Putamen (tissue), 1 donor: ENCODE measurements at regions not wholly inside any gene's neighbourhood (a gene's known extent, or its start where the extent isn't known, plus 50 kb on each side); places are given as distances from the start of the nearest gene placed in this dataset.
"Not testable (repeated sequence)": the region's sequence is repeated elsewhere in the genome, so short reads cannot be mapped to it uniquely, and the experiment has no call there.

Source experiments
- DNase-seq: peaks from one replicate; pipeline ENCODE4 v3.0.0-alpha.2; 2016; ENCODE audit warnings: low spot score

DNA sequence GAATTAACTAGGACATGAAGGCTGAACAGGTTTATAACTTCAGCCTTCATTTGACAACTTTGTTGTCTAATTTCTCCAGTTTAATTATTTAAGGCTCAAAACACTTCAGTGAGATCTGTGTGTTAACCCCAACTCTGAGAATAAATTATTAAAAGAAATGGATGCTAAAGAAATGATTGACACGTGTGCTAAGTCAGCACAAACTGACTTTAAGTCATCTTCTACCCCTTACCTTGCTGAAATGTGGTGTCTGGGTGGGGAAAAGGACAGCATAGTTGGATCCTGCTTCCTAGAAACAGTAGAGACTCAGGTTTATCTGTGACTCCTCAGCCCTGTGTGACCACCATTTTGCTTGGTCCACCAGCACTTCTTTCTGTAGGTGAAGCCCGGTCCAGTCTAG is 324.8 kb upstream of the NPSR1 start:
- no peak for DNase-seq

DNA sequence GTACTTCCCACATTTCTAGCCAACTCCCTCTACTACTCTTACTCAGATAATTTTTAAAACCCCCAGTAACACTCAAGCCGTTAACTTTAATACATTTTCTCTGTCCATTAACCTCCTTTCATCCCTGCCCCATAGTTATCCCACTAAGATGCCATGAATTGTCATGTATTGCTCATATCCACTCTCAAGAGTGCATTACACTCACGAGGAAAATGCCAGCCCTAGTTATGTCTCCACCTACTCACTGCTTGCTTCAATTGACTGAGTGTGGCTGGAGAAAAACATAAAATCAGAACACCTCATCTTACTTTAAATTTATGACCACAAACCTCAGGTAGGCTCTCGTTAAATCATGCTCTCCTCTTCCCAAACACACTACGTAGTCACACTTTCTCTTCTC is 324.1 kb upstream of the NPSR1 start:
- no peak for DNase-seq

DNA sequence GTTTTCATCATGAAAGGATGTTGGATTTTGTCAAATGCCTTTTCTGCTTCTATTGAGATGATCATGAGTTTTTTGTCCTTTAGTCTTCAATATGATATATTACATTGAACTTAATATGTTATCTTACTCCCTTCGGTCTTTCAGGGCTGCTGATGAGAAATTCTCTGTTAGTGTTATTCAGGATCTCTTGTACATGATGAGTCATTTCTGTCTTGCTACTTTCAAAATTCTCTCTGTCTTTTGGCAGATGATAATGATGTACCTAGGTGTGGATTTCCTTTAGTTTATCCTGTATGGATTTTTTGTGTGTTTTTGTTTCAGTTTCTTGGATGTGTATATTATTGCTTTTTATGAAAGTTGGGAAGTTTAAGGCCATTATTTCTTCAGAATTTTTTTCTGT is 320.9 kb upstream of the NPSR1 start:
- DNase-seq, result no peak

DNA sequence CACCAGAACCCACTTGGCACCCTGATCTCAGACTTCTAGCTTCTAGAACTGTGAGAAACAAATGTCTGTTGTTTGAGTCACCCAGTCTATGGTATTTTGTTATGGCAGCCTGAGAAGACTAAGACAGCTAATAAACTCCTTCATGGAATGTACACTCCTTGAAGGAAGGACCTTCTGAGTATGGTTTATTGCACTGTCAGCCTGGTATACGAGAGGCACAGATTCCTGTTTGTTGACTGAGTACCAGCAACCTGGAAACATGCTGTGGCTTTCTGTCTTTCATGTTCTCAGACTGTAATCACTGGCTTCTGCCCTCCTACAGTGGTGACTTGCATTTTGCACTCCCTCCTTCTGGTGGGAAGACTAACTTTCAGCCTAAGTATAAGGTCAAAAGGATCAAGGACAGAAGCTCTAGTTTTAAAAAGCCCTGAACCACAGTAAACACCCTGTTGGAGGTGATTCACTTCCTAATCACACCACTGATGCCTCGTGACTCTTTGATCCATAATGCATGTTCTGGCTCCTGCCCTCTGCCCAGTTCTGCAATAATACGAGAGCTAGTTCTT is 319.0 kb upstream of the NPSR1 start:
- DNase-seq, result no peak

DNA sequence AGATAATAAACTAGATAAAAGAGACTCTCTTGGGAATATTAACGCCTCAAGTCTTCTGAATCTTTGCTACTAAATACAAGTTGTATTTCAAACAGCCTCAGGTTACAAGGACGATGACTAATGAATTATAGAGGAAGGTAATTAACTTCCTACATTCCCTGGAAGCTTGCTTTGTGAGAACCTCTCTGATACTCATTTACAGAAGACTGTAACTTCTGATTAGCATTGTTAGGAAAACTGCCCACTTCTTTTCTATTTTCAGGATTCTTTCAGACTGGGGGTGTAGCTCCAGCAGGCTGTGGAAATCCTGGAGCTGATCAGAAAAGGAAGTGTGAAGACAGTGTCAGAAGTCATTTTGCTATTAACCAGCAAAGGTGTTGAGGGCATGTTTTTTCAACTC is 316.7 kb upstream of the NPSR1 start:
- DNase-seq, result peak; percentile 73

DNA sequence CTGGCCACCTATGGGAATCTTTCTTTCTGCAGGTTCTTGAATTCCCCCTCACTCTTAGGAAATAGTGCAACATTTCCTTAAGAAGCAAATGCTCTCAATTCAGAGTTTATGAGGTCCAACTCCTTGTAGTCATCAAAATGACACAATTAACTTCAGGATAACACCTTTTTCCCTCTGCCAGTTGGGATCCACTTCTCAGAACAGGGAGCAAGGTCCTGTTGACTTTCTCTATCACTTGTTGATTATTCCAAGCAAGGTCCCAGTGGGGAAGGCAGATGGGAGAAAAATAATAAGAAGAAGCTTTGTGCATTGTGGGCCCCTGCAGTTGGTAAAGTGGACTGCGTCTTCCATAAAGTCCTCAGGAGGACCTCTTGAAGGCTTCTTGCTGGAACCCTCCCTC is 315.6 kb upstream of the NPSR1 start:
- DNase-seq, result no peak

DNA sequence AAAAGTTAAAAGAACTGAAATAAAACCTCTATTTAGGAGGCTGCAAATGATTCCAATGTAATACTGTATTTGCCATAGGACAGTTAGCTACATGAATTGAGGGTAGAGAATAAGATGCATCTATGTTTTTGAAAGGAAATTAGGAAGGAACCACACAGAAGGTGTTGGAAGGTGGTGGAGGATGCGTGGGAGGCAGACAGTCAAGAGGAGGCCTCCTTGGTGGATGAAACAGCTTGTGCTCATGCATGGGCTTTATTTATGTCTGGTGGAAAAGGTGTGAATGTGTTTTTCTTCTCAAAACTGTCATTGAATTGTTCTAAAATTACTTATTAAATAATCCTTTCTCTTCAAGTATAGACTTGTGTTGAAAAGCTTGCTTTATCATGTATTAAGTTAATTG is 314.4 kb upstream of the NPSR1 start:
- no peak for DNase-seq

DNA sequence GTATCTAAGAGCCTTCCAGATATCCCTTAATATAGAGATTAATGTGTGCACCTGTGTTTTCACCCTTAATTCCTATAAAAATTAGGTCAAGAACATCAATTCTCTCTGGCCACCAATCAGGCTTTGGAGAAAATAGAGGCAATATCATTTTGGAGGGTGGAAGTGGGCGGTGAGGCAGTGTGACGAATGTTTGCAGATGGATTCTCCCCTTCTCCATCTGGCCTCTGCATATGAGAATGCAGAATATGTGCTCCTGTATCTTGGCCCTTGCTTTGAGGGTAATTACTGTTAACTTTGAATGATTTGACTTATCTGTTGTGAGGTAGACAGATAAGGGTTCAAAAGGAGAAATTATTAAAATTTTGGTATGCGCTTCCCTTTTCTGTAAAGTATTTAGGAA is 304.0 kb upstream of the NPSR1 start:
- no peak for DNase-seq

DNA sequence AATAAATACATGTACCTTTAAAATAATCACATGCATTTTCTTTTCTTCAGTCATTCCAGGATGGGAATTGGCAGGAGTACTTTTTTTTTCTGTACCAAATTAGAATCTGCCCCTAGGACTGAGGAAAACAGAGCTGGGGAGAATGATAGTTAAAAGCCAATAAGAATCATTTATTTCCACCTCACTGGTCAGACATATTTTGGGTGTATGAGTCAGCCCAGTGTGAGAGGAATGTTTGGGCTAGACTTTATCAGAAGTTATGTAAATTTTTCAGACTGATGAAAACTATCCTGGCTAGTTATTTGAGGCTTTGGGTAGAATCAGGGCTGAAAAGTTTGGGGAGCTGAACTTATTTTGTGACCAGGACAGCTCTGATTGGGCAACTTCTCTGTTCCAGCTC is 303.1 kb upstream of the NPSR1 start:
- no peak for DNase-seq

DNA sequence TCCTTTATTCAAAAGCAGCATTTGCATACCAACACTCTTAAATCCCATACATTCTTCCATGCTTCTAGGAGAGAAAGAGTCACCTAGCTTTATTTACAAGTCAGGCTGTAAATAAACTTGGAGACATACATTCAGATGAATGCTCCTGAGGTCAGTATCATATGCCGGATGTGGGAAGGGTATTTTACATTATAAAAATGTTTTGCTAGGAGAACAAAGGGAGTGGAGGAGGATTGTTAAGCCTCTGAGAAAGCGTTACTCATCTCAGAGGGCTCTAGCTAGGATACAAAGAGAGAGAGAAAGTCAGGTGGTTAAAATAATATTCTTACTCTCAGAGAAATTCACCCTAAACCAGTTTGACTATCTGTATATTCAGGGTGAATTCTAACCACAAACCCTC is 300.9 kb upstream of the NPSR1 start:
- DNase-seq, result no peak

DNA sequence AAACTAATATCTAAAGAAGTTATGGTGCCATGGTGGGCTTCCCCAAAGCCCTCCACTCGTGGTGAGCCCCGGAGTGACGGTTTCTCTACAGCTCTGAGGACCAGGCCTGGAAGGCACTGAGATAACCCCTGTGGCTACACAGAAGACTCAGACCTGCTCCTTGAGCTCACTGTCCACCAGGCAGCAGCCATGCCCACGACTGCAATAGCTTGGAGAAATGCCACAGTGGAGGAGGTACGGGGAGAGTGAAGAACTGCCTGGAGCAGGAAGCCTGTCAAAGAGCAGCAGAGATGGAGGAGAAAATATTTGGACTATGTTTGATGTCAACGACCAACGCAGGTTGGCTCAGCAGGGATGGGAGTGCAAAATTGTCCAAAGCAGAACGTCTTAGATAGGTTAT is 300.1 kb upstream of the NPSR1 start:
- no peak for DNase-seq

DNA sequence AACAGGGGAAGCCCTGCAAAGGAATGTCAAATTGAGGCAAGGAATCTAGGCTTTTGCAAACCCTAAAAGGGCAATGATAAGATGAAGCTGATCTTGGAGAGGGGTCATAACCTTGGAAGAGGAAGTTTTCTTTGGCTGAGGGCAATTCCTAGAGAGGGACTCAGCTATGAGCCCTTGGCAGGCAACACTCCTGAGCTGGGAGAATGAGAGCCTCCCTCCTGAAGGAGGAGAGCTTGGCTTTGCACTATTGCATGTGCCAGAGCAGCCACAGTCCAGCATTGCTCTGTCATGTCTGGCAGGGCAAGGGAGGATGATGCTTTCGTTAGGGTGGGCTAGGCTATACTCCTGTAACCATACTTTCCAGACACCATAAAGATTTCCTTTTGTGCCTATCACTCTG is 299.4 kb upstream of the NPSR1 start:
- DNase-seq, result not testable (repeated sequence)

DNA sequence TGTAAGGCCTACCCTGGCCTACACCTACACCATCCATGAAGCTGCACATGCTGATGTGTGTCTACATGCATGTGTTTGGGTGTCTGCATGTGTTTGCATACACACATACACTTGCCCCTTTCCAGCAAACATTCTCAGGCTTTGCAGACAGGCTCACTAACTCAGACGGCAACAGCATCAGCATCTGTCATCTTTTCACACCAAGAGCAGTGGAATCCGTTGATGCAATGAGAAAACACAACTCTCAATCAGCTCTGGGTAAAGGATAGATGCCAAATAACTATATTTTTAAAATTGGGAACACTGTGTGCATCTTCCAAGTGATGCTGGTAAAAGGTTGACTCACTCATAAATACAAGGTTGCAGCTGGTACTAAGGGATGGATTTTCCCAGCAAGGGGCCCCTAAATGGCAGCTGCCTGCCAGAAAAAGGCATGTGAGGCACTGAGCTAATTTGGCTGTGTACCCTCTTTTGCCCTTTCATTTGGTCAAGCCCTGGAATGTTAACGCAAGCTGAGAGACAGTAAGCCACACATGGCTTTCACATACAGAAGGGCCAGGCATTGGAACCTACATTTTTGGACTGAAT is 296.3 kb upstream of the NPSR1 start:
- no peak for DNase-seq

DNA sequence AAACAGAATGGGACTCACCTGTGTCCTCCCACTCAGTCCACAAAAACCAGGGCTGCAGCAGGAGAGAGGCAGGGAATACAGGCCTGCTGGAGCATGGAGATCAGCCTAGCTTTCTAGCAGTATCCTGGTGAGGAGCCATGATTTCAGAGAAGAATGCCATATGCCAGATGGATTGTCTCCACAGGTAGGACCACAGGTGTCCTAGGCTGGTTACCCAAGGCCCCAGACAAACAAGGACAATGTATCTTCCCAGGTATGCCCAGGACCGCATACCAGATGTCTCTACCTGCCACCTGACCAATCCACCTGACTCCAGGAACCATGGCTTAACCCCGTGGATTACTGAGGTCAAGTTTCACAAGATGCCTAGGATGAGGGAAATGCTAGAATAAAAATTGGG is 295.4 kb upstream of the NPSR1 start:
- no peak for DNase-seq

DNA sequence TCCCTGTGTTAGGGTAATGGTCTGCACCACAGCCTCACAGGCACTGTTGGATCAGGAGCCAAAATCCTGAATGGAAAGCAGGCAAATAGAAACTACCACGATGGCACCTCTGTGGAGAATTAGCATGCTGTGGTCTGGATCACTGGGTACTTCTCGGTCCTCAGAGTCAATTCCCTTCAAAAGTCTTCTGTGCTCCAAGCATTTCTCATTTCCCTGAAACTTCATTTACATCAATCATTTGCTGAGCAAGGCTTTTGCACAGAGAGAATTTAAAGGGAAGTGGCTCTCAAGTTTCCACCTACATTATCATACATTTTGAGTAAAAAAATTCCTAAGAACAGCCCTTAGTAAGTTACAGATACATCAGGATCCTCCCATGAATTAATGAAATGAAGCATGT is 293.9 kb upstream of the NPSR1 start:
- no peak for DNase-seq

DNA sequence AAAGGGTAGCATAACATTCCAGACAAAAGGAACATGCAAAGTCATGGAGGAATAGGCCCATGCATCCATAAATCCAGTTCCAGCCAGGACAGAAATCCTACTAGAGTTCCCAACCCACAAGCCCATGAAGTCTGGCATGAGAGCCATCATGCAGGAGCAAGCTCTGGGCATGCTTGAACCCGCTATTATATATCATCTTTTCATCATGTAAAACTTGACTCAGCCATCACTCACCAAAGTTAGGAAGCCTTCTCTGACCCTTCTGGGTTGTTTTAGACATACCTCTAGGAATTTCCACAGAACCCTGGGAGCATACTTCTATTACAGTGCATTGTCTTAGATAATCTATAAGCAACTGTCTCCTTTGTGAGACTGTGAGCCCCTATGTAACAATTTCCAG is 293.0 kb upstream of the NPSR1 start:
- DNase-seq, result no peak

DNA sequence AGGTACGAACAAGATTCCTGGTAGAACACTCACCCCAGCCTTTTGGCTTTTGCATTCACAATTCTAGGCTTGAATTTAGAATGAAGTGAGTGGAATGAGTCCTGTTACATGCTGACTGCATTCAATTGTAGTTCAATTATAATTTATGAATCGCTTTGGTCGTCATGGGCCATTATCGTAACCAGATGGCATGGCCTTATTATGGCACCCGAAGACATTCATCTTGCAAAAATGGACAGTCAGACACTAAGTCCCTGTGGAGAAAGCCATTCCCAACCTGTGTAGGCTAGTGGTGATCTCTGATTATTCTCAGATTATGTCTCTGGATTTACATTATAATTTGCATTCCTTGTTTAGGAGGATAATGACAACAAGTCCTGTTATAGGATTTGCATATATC is 292.4 kb upstream of the NPSR1 start:
- DNase-seq, result no peak

DNA sequence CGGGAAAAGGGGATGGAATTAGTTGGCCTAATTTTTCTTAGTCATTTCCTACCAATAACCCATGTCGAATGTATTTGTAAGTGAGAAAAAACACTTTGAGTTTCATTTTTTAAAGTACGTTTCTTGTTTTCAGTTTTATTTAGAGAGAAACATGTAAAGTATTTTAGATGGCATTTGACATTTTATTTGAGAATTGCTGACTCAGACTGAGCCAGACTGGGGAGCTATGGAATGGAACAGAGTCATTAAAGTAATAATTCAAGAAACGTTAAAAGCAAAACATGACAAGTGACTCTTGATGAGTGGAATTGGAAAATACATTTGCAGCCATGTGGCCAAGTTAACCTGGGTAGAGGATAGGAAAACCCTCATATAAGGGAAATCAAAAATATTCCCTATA is 286.1 kb upstream of the NPSR1 start:
- no peak for DNase-seq

DNA sequence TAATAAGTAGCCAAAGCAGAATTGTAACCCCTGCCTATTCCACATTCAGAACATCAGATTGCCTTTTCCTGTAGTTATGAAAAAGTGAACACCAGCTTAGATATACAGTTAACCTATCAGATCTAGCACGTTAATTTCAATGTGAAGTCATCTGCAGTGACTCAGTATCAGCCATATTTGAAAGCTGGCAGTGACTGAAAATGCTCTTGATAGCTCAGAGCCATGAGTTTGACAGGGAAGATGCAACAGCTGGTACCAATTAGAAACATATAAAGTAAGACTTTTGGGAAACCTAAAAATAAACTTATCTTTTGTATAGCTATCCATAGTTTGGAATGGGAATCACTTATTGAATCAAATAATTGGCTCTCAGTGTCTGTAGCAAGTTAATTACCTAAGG is 284.1 kb upstream of the NPSR1 start:
- DNase-seq, result no peak

DNA sequence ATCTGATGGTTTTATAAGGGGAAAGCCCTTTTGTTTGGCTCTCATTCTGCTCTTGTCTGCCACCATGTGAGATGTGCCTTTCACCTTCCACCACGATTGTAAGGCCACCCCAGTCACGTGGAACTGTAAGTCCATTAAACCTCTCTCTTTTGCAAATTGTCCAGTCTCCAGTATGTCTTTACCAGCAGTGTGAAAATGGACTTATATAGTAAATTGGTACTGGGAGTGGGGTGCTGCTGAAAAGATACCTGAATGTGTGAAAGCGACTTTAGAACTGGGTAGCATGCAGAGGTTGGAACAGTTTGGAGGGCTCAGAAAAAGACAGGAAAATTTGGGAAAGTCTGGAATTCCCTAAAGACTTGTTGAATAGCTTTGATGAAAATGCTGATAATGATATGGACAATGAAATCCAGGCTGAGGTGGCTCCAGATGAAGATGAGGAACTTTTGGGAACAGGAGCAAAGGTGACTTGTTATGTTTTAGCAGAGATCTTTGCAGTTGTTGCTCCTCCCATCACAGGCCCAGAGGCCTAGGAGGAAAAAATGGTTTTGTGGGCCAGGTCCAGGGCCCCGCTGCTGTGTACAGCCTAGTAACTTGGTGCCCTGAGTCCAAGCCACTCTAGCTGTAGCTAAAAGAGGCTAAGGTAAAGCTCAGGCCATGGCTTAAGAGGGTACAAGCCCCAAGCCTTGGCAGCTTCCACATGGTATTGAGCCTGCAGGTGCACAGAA is 275.7 kb upstream of the NPSR1 start:
- no peak for DNase-seq

DNA sequence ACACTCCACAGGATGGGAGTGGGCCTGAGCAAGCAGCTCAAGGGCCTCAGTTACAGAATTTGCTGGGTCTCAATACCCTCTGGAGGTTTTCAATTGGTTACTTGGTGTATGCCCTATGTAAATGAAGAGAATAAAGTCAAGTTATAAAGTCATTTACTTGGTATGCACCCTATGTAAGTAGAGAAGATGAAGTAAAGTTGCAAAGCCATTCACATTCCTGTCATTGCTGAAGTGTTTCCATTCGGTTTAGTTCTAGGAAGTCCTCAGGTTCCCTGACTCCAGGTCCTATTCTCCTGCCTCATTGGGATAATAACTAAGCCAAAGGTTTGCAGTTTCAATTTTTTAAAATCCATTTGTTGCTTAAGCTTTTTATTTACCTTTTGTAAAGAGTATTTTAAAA is 272.6 kb upstream of the NPSR1 start:
- DNase-seq, result no peak

DNA sequence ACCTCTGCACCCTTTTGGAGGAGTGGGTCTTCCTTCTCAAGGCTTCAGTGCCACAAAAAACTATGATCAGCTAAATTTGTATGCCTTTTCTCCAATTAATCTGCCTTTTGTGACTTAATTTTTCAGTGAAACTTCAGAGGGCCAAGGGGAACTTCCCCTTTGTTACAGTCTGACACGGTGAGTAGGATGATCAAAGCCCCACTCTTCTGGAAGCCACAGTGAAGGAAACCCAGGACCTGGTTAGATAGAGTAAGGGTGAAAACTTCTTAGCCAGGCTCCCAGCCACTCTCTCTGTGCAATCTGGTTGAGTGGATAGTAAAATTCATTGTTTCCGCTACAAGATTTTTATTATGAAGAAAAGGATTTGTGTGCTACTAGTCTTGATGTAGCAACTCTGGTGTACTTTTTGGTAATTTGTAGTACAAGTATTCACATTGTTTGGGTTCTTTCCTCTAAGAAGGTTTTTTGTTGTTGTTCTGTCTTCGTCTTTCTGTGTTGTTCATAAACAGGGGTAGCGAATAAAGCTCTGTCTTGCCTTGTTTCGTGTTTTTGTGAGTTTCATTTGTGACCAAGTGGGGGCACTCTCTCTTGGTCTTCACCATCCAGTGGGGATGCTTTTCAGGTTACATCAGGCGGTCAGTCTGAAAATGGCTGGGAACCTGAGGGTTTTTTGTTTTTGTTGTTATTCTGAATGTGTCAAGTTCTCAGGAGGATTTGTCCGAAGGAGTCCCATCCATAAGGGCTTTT is 268.5 kb upstream of the NPSR1 start:
- no peak for DNase-seq

DNA sequence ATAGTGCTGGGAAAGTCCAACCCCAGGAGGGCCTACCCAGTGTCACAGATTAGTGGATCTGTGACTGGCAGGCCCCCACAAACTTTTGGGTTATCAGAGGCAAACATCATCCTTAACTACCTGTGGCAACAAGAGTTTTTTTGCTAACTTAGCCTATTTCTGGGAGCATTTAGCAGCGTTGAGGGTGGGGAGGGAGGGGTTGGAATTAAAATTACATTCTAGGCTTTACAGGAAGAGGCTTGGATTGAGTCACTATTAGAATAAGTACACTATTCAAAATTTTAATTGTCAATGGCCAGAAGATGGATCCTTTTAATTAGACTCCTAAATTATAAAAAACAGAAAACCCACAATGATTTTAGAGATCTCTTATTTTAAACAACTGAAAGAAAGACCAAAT is 267.9 kb upstream of the NPSR1 start:
- DNase-seq, result no peak
